Right cardiac atrium (tissue), 5 donors: ENCODE measurements at regions not wholly inside any gene's neighbourhood (a gene's known extent, or its start where the extent isn't known, plus 50 kb on each side); places are given as distances from the start of the nearest gene placed in this dataset.

Source experiments
- ATAC-seq, 2 donors: fragments of 200-7000 bp; cut with Tn5 transposase; one replicate each; pipeline versions ENCODE4 v1.8.0 to v1.9.1; 2020; ENCODE audit warnings: moderate library complexity in 2 of 2, mild to moderate bottlenecking in 1 of 2
- DNase-seq, 3 donors: peaks; one replicate each; pipeline ENCODE4 v3.0.0-alpha.2; 2020
- H3K27ac ChIP-seq: one replicate; pipeline ENCODE4 v1.5.1; 2013; ENCODE audit warnings: mild to moderate bottlenecking, low read length, control low read depth, moderate library complexity
- H3K27me3 ChIP-seq: one replicate; pipeline ENCODE4 v1.6.1; 2013; ENCODE audit not compliant: control insufficient read depth, insufficient read depth
- H3K4me1 ChIP-seq: one replicate; pipeline ENCODE4 v1.6.1; 2013; ENCODE audit warnings: low read length; ENCODE audit not compliant: control insufficient read depth, insufficient read depth
- H3K4me3 ChIP-seq: one replicate; pipeline ENCODE4 v1.5.1; 2013; ENCODE audit warnings: low read length, control low read depth
- H3K9me3 ChIP-seq: one replicate; pipeline ENCODE4 v1.6.1; 2013; ENCODE audit warnings: low read length; ENCODE audit not compliant: control insufficient read depth
- WGBS: extraction: QIAGEN DNeasy Blood & Tissue Kit; methylation state at CpG from one replicate; pipeline ENCODE4 v1.1.7; 2013; 5-methylcytosine and 5-hydroxymethylcytosine counted together
- intact Hi-C, 4 donors: fragments of 100-400 bp; cut with DNase I; formaldehyde crosslinking; loops; one replicate each; pipeline versions ENCODE4 v1.11.0 to v1.14.0; 2022 to 2023
- donor health status: healthy with polysubstance abuse.
- donor health status: DM: no; HTN: yes; CAD: no.
- donor health status: DM: no; HTN: no; CAD: no.
- donor health status: DM: no; HTN: yes; CAD: no; lungs with severe emphysema.
- donor health status: DM: yes; HTN: yes; CAD: no.

GRCh38 chr3:65194744-65195143 lies 506.9 kb upstream of the ADAMTS9 start:
- Histone ChIP-seq H3K27me3 (no peaks in the 10 kb centered on the region), H3K9me3 (no peaks in the 10 kb centered on the region), H3K4me1 (peaks cover 3% of the 10 kb centered on the region), H3K4me3 (no peak overlapping the region), H3K27ac (no peak overlapping the region)
- ATAC-seq = no peak
- WGBS = 97% methylated on average over 4 of the region's 4 CpGs
- intact Hi-C loops = no loop called here
- no peak for DNase-seq

GRCh38 chr3:65194047-65194714 lies 506.4 kb upstream of the ADAMTS9 start:
- no peak overlapping the region for H3K4me3 ChIP-seq
- H3K27ac ChIP-seq = no peak overlapping the region
- ATAC-seq = no peak
- DNase-seq = no peak
- no peaks in the 10 kb centered on the region for H3K9me3 ChIP-seq
- WGBS = 90% methylated on average over 6 of the region's 6 CpGs
- peaks cover 3% of the 10 kb centered on the region for H3K4me1 ChIP-seq
- intact Hi-C loops = no loop called here
- no peaks in the 10 kb centered on the region for H3K27me3 ChIP-seq

GRCh38 chr3:65193531-65193930 lies 505.7 kb upstream of the ADAMTS9 start:
- Histone ChIP-seq H3K9me3 (no peaks in the 10 kb centered on the region), H3K27ac (no peak overlapping the region), H3K4me1 (peaks cover 3% of the 10 kb centered on the region), H3K27me3 (no peaks in the 10 kb centered on the region), H3K4me3 (no peak overlapping the region)
- intact Hi-C loops = no loop called here
- 90% methylated on average over 9 of the region's 9 CpGs for WGBS
- ATAC-seq (no peak), DNase-seq (no peak)

GRCh38 chr3:65190111-65190510 lies 502.3 kb upstream of the ADAMTS9 start:
- no peak for DNase-seq

GRCh38 chr3:65186268-65186667 lies 498.5 kb upstream of the ADAMTS9 start:
- Histone ChIP-seq H3K27ac (no peak overlapping the region), H3K27me3 (no peaks in the 10 kb centered on the region), H3K4me1 (peaks cover 3% of the 10 kb centered on the region), H3K9me3 (no peaks in the 10 kb centered on the region), H3K4me3 (no peak overlapping the region)
- intact Hi-C loops = no loop called here
- no peak for ATAC-seq
- 88% methylated on average over 2 of the region's 2 CpGs for WGBS
- no peak for DNase-seq

More at GRCh38 chr3:65190111-65190510, 502.3 kb upstream of the ADAMTS9 start:
- no peak overlapping the region for H3K4me3 ChIP-seq
- no peak for ATAC-seq
- intact Hi-C loops = no loop called here
- H3K9me3 ChIP-seq = no peaks in the 10 kb centered on the region
- no peak overlapping the region for H3K27ac ChIP-seq
- peaks cover 3% of the 10 kb centered on the region for H3K4me1 ChIP-seq
- H3K27me3 ChIP-seq = no peaks in the 10 kb centered on the region
- WGBS = 98% methylated on average over 1 of the region's 1 CpG

- H3K4me3 ChIP-seq = no peak overlapping the region
- H3K9me3 ChIP-seq = no peaks in the 10 kb centered on the region
- no peaks in the 10 kb centered on the region for H3K27me3 ChIP-seq
- DNase-seq = no peak
- H3K27ac ChIP-seq = no peak overlapping the region
- ATAC-seq = peak in 1 of 2 donors; percentile 52
- peaks cover 2% of the 10 kb centered on the region for H3K4me1 ChIP-seq
- WGBS = 47% methylated on average over 3 of the region's 3 CpGs
- intact Hi-C loops = no loop called here
These were observed 494.9 kb upstream of the ADAMTS9 start for GRCh38 chr3:65182682-65183081.

- DNase-seq (no peak), ATAC-seq (no peak)
- intact Hi-C loops = no loop called here
- Histone ChIP-seq H3K27ac (peak overlapping the region; percentile 13), H3K4me1 (peaks cover 2% of the 10 kb centered on the region), H3K27me3 (no peaks in the 10 kb centered on the region), H3K9me3 (no peaks in the 10 kb centered on the region), H3K4me3 (no peak overlapping the region)
- WGBS = 63% methylated on average over 4 of the region's 4 CpGs
These were observed 494.3 kb upstream of the ADAMTS9 start for GRCh38 chr3:65182085-65182484.

GRCh38 chr3:65181391-65181871 lies 493.6 kb upstream of the ADAMTS9 start:
- Histone ChIP-seq H3K27me3 (no peaks in the 10 kb centered on the region), H3K9me3 (no peaks in the 10 kb centered on the region), H3K4me3 (no peak overlapping the region), H3K4me1 (peaks cover 2% of the 10 kb centered on the region), H3K27ac (peak overlapping the region; percentile 79)
- intact Hi-C loops = no loop called here
- 24% methylated on average over 6 of the region's 6 CpGs for WGBS
- ATAC-seq (peak; percentile 78 to 90), DNase-seq (peak in 2 of 3 donors; percentile 32 to 50)

- intact Hi-C loops = loop anchor here in 1 of 4 donors (10.0 kb wide), 1 partner anchor 644 kb away; no protein-coding TSS in a partner anchor
- ATAC-seq (no peak), DNase-seq (no peak)
- Histone ChIP-seq H3K9me3 (no peaks in the 10 kb centered on the region), H3K4me1 (peaks cover 2% of the 10 kb centered on the region), H3K4me3 (no peak overlapping the region), H3K27ac (no peak overlapping the region), H3K27me3 (no peaks in the 10 kb centered on the region)
- 75% methylated on average over 6 of the region's 6 CpGs for WGBS
These were observed 490.9 kb upstream of the ADAMTS9 start for GRCh38 chr3:65178703-65179102.

- H3K27ac ChIP-seq = no peak overlapping the region
- H3K4me1 ChIP-seq = peaks cover 2% of the 10 kb centered on the region
- no peaks in the 10 kb centered on the region for H3K9me3 ChIP-seq
- intact Hi-C loops = loop anchor here in 1 of 4 donors (10.0 kb wide), 1 partner anchor 643 kb away; no protein-coding TSS in a partner anchor
- H3K4me3 ChIP-seq = no peak overlapping the region
- no peak for ATAC-seq
- WGBS = 18% methylated on average over 1 of the region's 1 CpG
- no peaks in the 10 kb centered on the region for H3K27me3 ChIP-seq
- no peak for DNase-seq
These were observed 490.2 kb upstream of the ADAMTS9 start for GRCh38 chr3:65177960-65178376.

GRCh38 chr3:65174713-65175112 lies 486.9 kb upstream of the ADAMTS9 start:
- intact Hi-C loops = loop anchor here in 2 of 4 donors (5.0 to 10.0 kb wide), 3 partner anchors 487 to 642 kb away; partner anchors contain the start of gene ADAMTS9 (in 1 of the 2)
- ATAC-seq = no peak
- Histone ChIP-seq H3K27ac (no peak overlapping the region), H3K9me3 (no peaks in the 10 kb centered on the region), H3K4me3 (no peak overlapping the region), H3K27me3 (no peaks in the 10 kb centered on the region), H3K4me1 (peaks cover 4% of the 10 kb centered on the region)
- DNase-seq = no peak
- WGBS = 46% methylated on average over 2 of the region's 2 CpGs
